ENCODE measurements at regions not wholly inside any gene's neighbourhood (a gene's known extent, or its start where the extent isn't known, plus 50 kb on each side); places are given as distances from the start of the nearest gene placed in this dataset.

DNA sequence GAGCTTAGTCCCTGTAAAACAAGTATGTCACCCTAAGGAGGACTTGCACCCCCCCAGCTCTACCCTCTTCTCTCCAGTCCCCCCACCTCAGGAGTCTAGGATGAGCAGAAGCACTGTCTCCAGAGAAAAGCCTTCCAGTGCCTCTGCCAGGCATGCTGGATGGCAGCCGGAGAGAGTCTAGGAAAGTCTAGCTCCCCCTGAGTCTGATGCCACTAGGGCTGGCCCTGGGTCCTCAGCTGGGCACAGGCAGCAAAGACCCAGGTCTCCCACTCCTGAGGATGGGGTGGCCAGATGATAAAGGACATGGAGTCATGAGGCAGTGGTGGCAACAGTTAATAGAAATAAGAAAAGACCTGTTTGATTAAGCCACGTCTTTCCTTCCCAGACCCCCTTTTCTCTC lies 225.6 kb downstream of the CYP26B1 start:
- 30% methylated on average over 2 of the region's 2 CpGs for WGBS (ENCODE audit: low lambda C conversion rate)
- Histone ChIP-seq H3K27ac (ENCODE audit: extremely low read length, insufficient read depth, low read length) (no peak overlapping the region), H3K36me3 (replicated peaks in 1 of 2; ENCODE audit: control insufficient read depth in 1 of 2, insufficient read depth in 2 of 2, low read length in 2 of 2) (no peaks in the 10 kb centered on the region), H3K79me2 (ENCODE audit: insufficient read depth, low read length) (no peaks in the 10 kb centered on the region), H3K4me1 (ENCODE audit: insufficient read depth, low read length) (no peaks in the 10 kb centered on the region), H3K9me3 (ENCODE audit: low read length) (no peaks in the 10 kb centered on the region), H3K4me3 (replicated peaks in 1 of 3; ENCODE audit: insufficient read depth in 1 of 3, low read depth in 2 of 3, low read length in 3 of 3) (no peak overlapping the region), H4K20me1 (ENCODE audit: insufficient read depth, low read length) (peaks cover 2% of the 10 kb centered on the region; the same call in 1 of the 2 replicates), H2AFZ (ENCODE audit: low read length) (no peak overlapping the region), H3K27me3 (ENCODE audit: control insufficient read depth in 1 of 2, insufficient read depth in 2 of 2, low read length in 2 of 2) (peaks cover 0 to 28% of the 10 kb centered on the region in 2 experiments; a peak in 3 of 5 replicates), H3K4me2 (ENCODE audit: low read depth, low read length) (no peak overlapping the region), H3K9ac (ENCODE audit: insufficient read depth, low read depth, low read length) (no peak overlapping the region)
- no peak for DNase-seq (ENCODE audit: low spot score)
- POLR2A ChIA-PET = no interaction called here
- in situ Hi-C loops (cut with HindIII; ENCODE audit: extremely low pct_ligation_motif_present, low pct_unique_long_range_greater_than_20kb) (loop anchor here (10.0 kb wide), 1 partner anchor 653 kb away; no protein-coding TSS in a partner anchor), intact Hi-C loops (cut with micrococcal nuclease; ENCODE audit: unreplicated experiment) (loop anchor here (5.0 kb wide), 1 partner anchor 375 kb away; no protein-coding TSS in a partner anchor)
- no peak for ATAC-seq
- CTCF ChIA-PET (ENCODE audit: low intra/inter-chr PET ratio, low total read pairs) = interaction anchor here (2.3 kb wide), 1 partner anchor 658 kb away, joined by 8 read pairs; no protein-coding TSS in a partner anchor
- no TSS peak for BruUV-seq (replicated peaks)
- FAIRE-seq = no peak
- TF ChIP-seq NFKBIZ (CRISPR knock-in tag; IDR thresholded peaks at IDR 0.05) (no peak), ZKSCAN5 (CRISPR knock-in tag; IDR thresholded peaks at IDR 0.05) (no peak), ZNF670 (CRISPR knock-in tag; IDR thresholded peaks at IDR 0.05; ENCODE audit: borderline replicate concordance) (no peak), RARG (CRISPR knock-in tag; IDR thresholded peaks at IDR 0.05; ENCODE audit: low read depth) (no peak), NCOA5 (CRISPR knock-in tag; IDR thresholded peaks at IDR 0.05) (no peak), ATM (IDR thresholded peaks at IDR 0.05; ENCODE audit: borderline replicate concordance) (no peak), ZNF788 (CRISPR knock-in tag; IDR thresholded peaks at IDR 0.05; ENCODE audit: borderline replicate concordance) (no peak), CHCHD3 (CRISPR knock-in tag; IDR thresholded peaks at IDR 0.05) (no peak), NCOA1 (CRISPR knock-in tag; IDR thresholded peaks at IDR 0.05) (no peak), CC2D1A (CRISPR knock-in tag; IDR thresholded peaks at IDR 0.05) (no peak), REXO4 (CRISPR knock-in tag; IDR thresholded peaks at IDR 0.05; ENCODE audit: borderline replicate concordance) (no peak), ZSCAN20 (CRISPR knock-in tag; IDR thresholded peaks at IDR 0.05; ENCODE audit: borderline replicate concordance) (no peak)
- TF ChIP-seq, protein P1, sequence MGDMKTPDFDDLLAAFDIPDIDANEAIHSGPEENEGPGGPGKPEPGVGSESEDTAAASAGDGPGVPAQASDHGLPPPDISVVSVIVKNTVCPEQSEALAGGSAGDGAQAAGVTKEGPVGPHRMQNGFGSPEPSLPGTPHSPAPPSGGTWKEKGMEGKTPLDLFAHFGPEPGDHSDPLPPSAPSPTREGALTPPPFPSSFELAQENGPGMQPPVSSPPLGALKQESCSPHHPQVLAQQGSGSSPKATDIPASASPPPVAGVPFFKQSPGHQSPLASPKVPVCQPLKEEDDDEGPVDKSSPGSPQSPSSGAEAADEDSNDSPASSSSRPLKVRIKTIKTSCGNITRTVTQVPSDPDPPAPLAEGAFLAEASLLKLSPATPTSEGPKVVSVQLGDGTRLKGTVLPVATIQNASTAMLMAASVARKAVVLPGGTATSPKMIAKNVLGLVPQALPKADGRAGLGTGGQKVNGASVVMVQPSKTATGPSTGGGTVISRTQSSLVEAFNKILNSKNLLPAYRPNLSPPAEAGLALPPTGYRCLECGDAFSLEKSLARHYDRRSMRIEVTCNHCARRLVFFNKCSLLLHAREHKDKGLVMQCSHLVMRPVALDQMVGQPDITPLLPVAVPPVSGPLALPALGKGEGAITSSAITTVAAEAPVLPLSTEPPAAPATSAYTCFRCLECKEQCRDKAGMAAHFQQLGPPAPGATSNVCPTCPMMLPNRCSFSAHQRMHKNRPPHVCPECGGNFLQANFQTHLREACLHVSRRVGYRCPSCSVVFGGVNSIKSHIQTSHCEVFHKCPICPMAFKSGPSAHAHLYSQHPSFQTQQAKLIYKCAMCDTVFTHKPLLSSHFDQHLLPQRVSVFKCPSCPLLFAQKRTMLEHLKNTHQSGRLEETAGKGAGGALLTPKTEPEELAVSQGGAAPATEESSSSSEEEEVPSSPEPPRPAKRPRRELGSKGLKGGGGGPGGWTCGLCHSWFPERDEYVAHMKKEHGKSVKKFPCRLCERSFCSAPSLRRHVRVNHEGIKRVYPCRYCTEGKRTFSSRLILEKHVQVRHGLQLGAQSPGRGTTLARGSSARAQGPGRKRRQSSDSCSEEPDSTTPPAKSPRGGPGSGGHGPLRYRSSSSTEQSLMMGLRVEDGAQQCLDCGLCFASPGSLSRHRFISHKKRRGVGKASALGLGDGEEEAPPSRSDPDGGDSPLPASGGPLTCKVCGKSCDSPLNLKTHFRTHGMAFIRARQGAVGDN (CRISPR knock-in tag; IDR thresholded peaks at IDR 0.05) = no peak
- TF ChIP-seq, protein P2, sequence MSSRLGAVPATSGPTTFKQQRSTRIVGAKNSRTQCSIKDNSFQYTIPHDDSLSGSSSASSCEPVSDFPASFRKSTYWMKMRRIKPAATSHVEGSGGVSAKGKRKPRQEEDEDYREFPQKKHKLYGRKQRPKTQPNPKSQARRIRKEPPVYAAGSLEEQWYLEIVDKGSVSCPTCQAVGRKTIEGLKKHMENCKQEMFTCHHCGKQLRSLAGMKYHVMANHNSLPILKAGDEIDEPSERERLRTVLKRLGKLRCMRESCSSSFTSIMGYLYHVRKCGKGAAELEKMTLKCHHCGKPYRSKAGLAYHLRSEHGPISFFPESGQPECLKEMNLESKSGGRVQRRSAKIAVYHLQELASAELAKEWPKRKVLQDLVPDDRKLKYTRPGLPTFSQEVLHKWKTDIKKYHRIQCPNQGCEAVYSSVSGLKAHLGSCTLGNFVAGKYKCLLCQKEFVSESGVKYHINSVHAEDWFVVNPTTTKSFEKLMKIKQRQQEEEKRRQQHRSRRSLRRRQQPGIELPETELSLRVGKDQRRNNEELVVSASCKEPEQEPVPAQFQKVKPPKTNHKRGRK (CRISPR knock-in tag; IDR thresholded peaks at IDR 0.05) = no peak
- TF ChIP-seq, protein P3, sequence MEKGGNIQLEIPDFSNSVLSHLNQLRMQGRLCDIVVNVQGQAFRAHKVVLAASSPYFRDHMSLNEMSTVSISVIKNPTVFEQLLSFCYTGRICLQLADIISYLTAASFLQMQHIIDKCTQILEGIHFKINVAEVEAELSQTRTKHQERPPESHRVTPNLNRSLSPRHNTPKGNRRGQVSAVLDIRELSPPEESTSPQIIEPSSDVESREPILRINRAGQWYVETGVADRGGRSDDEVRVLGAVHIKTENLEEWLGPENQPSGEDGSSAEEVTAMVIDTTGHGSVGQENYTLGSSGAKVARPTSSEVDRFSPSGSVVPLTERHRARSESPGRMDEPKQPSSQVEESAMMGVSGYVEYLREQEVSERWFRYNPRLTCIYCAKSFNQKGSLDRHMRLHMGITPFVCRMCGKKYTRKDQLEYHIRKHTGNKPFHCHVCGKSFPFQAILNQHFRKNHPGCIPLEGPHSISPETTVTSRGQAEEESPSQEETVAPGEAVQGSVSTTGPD (CRISPR knock-in tag; IDR thresholded peaks at IDR 0.05) = no peak
- TF ChIP-seq, protein P4, sequence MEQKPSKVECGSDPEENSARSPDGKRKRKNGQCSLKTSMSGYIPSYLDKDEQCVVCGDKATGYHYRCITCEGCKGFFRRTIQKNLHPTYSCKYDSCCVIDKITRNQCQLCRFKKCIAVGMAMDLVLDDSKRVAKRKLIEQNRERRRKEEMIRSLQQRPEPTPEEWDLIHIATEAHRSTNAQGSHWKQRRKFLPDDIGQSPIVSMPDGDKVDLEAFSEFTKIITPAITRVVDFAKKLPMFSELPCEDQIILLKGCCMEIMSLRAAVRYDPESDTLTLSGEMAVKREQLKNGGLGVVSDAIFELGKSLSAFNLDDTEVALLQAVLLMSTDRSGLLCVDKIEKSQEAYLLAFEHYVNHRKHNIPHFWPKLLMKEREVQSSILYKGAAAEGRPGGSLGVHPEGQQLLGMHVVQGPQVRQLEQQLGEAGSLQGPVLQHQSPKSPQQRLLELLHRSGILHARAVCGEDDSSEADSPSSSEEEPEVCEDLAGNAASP (CRISPR knock-in tag; IDR thresholded peaks at IDR 0.05; ENCODE audit: borderline replicate concordance) = no peak
- TF ChIP-seq, protein P5, sequence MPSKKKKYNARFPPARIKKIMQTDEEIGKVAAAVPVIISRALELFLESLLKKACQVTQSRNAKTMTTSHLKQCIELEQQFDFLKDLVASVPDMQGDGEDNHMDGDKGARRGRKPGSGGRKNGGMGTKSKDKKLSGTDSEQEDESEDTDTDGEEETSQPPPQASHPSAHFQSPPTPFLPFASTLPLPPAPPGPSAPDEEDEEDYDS (CRISPR knock-in tag; IDR thresholded peaks at IDR 0.05) = no peak

All from HepG2 (cell line).